Stimulated activated naive CD8-positive, alpha-beta T cell treated with anti-CD3 and anti-CD28 coated beads, Interleukin-15, Interleukin-2, amounts not matched to agents 100 U/mL and 50 U/mL, for 24 hours (primary cell): ENCODE measurements at regions not wholly inside any gene's neighbourhood (a gene's known extent, or its start where the extent isn't known, plus 50 kb on each side); places are given as distances from the start of the nearest gene placed in this dataset.

Experiments used
- ATAC-seq: fragments of 150-1000 bp; cut with Tn5 transposase; one replicate; pipeline ENCODE4 v1.10.0; 2021
- DNase-seq: peaks from one replicate; pipeline ENCODE4 v3.0.0; 2021

- no peak for DNase-seq
- ATAC-seq = no peak
Measured at GRCh38 chr15:47997195-47998080, 123.4 kb upstream of the SLC24A5 start.

GRCh38 chr15:47998619-47999019 lies 122.2 kb upstream of the SLC24A5 start:
- DNase-seq = no peak
- ATAC-seq = no peak

- DNase-seq (no peak), ATAC-seq (no peak)
Measured at GRCh38 chr15:48001393-48002039, 119.3 kb upstream of the SLC24A5 start.

- no peak for ATAC-seq
Measured at GRCh38 chr15:48002767-48003166, 118.0 kb upstream of the SLC24A5 start.

GRCh38 chr15:48003441-48003840 lies 117.3 kb upstream of the SLC24A5 start:
- ATAC-seq = no peak
- no peak for DNase-seq

More at GRCh38 chr15:48002767-48003166, 118.0 kb upstream of the SLC24A5 start:
- DNase-seq = no peak

GRCh38 chr15:48005077-48005476 lies 115.7 kb upstream of the SLC24A5 start:
- ATAC-seq (no peak), DNase-seq (no peak)

GRCh38 chr15:48006031-48006511 lies 114.7 kb upstream of the SLC24A5 start:
- DNase-seq (no peak), ATAC-seq (no peak)

- no peak for ATAC-seq
- no peak for DNase-seq
Measured at GRCh38 chr15:48010316-48010715, 110.5 kb upstream of the SLC24A5 start.

GRCh38 chr15:48012191-48012590 lies 108.6 kb upstream of the SLC24A5 start:
- DNase-seq = no peak
- ATAC-seq = no peak

- ATAC-seq (no peak), DNase-seq (no peak)
Measured at GRCh38 chr15:48016865-48017264, 103.9 kb upstream of the SLC24A5 start.

GRCh38 chr15:48017747-48018146 lies 103.0 kb upstream of the SLC24A5 start:
- ATAC-seq (no peak), DNase-seq (no peak)

- no peak for ATAC-seq
- no peak for DNase-seq
Measured at GRCh38 chr15:48020166-48020565, 100.6 kb upstream of the SLC24A5 start.

- ATAC-seq = no peak
- DNase-seq = no peak
Measured at GRCh38 chr15:48021336-48022086, 99.3 kb upstream of the SLC24A5 start.

- DNase-seq (no peak), ATAC-seq (no peak)
Measured at GRCh38 chr15:48025118-48025517, 95.7 kb upstream of the SLC24A5 start.

- no peak for DNase-seq
Measured at GRCh38 chr15:48028712-48029111, 92.1 kb upstream of the SLC24A5 start.

GRCh38 chr15:48029642-48030041 lies 91.1 kb upstream of the SLC24A5 start:
- DNase-seq (no peak), ATAC-seq (no peak)

More at GRCh38 chr15:48028712-48029111, 92.1 kb upstream of the SLC24A5 start:
- no peak for ATAC-seq

- ATAC-seq (no peak), DNase-seq (no peak)
Measured at GRCh38 chr15:48031466-48031865, 89.3 kb upstream of the SLC24A5 start.

GRCh38 chr15:48031973-48032372 lies 88.8 kb upstream of the SLC24A5 start:
- no peak for DNase-seq
- no peak for ATAC-seq

GRCh38 chr15:48032911-48033310 lies 87.9 kb upstream of the SLC24A5 start:
- no peak for ATAC-seq

GRCh38 chr15:48038221-48038620 lies 82.6 kb upstream of the SLC24A5 start:
- DNase-seq (no peak), ATAC-seq (no peak)

More at GRCh38 chr15:48032911-48033310, 87.9 kb upstream of the SLC24A5 start:
- no peak for DNase-seq

- ATAC-seq (no peak), DNase-seq (no peak)
Measured at GRCh38 chr15:48040166-48040817, 80.5 kb upstream of the SLC24A5 start.

- no peak for ATAC-seq
Measured at GRCh38 chr15:48041454-48041853, 79.3 kb upstream of the SLC24A5 start.

More at GRCh38 chr15:48041454-48041853, 79.3 kb upstream of the SLC24A5 start:
- no peak for DNase-seq
